OCI-LY3 (cell line): ENCODE measurements at regions not wholly inside any gene's neighbourhood (a gene's known extent, or its start where the extent isn't known, plus 50 kb on each side); places are given as distances from the start of the nearest gene placed in this dataset.

ENCODE experiments used
- EZH2phosphoT487 ChIP-seq: fragments of 200-600 bp; shearing (Covaris generic); IDR thresholded peaks from 2 replicates; pipeline ENCODE4 v1.6.1; 2018; ENCODE audit warnings: antibody characterized with exemption, mixed run types, low read depth
- TF ChIP-seq, protein P1 (sequence below): fragments of 200-600, 300-600 bp; sonication (generic); IDR thresholded peaks from 2 replicates; pipeline ENCODE4 v1.5.1; 2014; ENCODE audit warnings: antibody characterized with exemption, low read length, low read depth

DNA sequence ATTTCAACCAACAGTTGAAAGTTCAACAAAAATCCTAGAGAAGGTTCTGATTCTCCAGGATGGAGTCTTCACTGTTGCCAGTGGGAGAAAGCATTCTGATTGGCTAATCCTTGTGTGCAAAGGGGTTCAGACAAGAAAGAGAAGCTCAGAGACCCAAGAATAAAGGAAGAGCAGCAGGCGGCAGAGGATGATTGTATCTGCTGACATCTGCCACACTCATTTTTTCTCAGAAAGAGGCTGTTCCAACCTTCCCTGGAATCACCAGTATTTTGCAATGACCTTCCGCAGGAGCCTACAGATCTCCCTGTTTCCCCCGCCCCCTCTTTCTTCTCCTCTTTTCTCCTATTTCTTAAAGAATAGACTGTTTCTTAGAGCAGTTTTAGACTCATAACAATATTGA is 376.7 kb downstream of the CDH26 start:
- TF ChIP-seq, protein P1, sequence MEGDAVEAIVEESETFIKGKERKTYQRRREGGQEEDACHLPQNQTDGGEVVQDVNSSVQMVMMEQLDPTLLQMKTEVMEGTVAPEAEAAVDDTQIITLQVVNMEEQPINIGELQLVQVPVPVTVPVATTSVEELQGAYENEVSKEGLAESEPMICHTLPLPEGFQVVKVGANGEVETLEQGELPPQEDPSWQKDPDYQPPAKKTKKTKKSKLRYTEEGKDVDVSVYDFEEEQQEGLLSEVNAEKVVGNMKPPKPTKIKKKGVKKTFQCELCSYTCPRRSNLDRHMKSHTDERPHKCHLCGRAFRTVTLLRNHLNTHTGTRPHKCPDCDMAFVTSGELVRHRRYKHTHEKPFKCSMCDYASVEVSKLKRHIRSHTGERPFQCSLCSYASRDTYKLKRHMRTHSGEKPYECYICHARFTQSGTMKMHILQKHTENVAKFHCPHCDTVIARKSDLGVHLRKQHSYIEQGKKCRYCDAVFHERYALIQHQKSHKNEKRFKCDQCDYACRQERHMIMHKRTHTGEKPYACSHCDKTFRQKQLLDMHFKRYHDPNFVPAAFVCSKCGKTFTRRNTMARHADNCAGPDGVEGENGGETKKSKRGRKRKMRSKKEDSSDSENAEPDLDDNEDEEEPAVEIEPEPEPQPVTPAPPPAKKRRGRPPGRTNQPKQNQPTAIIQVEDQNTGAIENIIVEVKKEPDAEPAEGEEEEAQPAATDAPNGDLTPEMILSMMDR = no peak
- TF ChIP-seq EZH2phosphoT487 = no peak
